ENCODE measurements at regions not wholly inside any gene's neighbourhood (a gene's known extent, or its start where the extent isn't known, plus 50 kb on each side); places are given as distances from the start of the nearest gene placed in this dataset.

DNA sequence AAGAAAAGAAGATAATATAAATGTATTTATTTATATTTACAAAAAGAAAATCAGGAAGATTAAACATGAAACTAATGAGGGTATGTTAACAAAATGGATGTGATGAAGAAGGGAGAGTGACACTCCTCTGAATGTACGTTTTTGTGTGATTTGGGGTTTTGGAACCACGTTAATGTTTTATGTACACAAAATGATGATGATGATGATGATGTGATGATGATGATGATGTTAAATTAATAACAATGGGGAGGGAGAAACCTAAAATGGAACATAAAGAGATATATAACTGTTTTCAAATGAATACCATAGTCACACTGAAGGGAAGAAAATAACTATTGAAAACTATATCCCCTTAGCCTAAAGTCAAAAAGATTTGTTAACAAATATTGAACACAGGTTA is 143.1 kb downstream of the RCN1 start:
- H3K9me3 ChIP-seq = no peaks in the 10 kb centered on the region
- H3K27me3 ChIP-seq = no peaks in the 10 kb centered on the region
- TF ChIP-seq, protein P1, sequence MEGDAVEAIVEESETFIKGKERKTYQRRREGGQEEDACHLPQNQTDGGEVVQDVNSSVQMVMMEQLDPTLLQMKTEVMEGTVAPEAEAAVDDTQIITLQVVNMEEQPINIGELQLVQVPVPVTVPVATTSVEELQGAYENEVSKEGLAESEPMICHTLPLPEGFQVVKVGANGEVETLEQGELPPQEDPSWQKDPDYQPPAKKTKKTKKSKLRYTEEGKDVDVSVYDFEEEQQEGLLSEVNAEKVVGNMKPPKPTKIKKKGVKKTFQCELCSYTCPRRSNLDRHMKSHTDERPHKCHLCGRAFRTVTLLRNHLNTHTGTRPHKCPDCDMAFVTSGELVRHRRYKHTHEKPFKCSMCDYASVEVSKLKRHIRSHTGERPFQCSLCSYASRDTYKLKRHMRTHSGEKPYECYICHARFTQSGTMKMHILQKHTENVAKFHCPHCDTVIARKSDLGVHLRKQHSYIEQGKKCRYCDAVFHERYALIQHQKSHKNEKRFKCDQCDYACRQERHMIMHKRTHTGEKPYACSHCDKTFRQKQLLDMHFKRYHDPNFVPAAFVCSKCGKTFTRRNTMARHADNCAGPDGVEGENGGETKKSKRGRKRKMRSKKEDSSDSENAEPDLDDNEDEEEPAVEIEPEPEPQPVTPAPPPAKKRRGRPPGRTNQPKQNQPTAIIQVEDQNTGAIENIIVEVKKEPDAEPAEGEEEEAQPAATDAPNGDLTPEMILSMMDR (IDR thresholded peaks at IDR 0.05; ENCODE audit: low read depth, low read length) = no peak
- no peaks in the 10 kb centered on the region for H3K4me1 ChIP-seq
- no peak for DNase-seq
- no peaks in the 10 kb centered on the region for H3K36me3 ChIP-seq
- H3K4me3 ChIP-seq (ENCODE audit: low read depth, low read length) = no peak overlapping the region

DNA sequence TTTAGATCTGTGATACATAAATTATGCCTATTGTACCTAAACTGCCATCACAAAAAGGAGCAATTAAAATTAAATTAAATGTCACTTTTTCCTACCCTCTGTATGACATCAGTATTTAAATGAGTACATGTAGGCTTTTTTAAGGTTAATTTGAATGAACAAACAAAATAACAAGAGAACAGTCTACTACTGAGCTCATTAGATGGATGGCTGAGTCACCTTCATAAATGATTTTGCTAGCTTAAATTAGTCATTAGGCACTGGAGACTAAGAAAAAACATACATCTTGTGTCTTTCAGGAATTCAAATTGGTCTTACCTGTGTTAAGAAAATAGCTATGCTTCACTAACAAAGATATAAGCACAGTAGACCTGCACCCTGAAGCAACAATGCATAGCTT is 153.6 kb downstream of the RCN1 start:
- no peaks in the 10 kb centered on the region for H3K4me1 ChIP-seq
- TF ChIP-seq, protein P1 (IDR thresholded peaks at IDR 0.05; ENCODE audit: low read depth, low read length) = no peak
- no peak overlapping the region for H3K4me3 ChIP-seq (ENCODE audit: low read depth, low read length)
- H3K27me3 ChIP-seq = no peaks in the 10 kb centered on the region
- H3K36me3 ChIP-seq = no peaks in the 10 kb centered on the region
- H3K9me3 ChIP-seq = no peaks in the 10 kb centered on the region
- DNase-seq = no peak

DNA sequence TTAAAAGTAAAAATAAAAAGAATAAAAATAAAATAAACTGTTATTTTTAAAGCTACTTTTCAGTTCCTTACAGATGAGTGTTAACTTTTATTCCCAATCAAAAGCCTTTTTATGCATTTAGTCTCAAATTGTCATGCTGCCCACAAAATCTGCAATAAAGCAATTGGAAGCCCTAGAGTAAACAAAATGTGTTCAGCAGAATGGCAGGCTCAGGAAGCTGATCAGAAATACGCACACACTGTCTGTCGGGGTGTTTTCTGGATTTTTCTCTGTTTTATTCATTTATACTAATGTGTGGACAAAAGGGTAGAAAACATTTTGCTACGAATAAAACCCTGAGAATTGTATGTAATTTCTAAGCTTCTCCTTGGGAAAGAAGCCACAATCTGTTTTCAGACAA is 162.8 kb downstream of the RCN1 start:
- no peak for DNase-seq
- TF ChIP-seq, protein P1 (IDR thresholded peaks at IDR 0.05; ENCODE audit: low read depth, low read length) = no peak
- H3K36me3 ChIP-seq = no peaks in the 10 kb centered on the region
- H3K9me3 ChIP-seq = no peaks in the 10 kb centered on the region
- no peak overlapping the region for H3K4me3 ChIP-seq (ENCODE audit: low read depth, low read length)
- H3K27me3 ChIP-seq = no peaks in the 10 kb centered on the region
- peaks cover 6% of the 10 kb centered on the region; the same call in 1 of the 2 replicates for H3K4me1 ChIP-seq

DNA sequence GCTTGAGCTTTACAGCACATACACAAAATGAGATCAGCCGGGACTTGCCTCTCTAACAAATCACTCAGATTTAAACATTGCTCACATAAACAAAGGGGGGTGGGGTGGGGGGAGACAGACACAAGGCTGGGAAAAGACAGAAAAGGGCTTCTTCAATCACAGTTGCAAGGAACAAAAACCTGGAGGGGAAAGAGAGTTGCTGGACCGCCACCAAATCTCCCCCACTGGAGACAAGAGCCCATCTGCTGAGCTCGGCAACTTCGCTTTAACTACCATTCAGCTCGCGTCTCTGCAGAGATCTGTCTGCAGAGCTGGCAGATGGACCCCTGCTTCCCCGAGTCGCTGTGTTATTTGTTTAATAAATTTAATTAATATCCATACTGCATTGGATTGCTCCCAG is 165.0 kb downstream of the RCN1 start:
- Histone ChIP-seq H3K36me3 (no peaks in the 10 kb centered on the region), H3K4me1 (peaks cover 6% of the 10 kb centered on the region; the same call in 1 of the 2 replicates), H3K4me3 (ENCODE audit: low read depth, low read length) (peak overlapping the region; percentile 40), H3K27me3 (no peaks in the 10 kb centered on the region), H3K9me3 (no peaks in the 10 kb centered on the region)
- TF ChIP-seq, protein P1 (IDR thresholded peaks at IDR 0.05; ENCODE audit: low read depth, low read length) = no peak
- DNase-seq = peak; percentile 69

DNA sequence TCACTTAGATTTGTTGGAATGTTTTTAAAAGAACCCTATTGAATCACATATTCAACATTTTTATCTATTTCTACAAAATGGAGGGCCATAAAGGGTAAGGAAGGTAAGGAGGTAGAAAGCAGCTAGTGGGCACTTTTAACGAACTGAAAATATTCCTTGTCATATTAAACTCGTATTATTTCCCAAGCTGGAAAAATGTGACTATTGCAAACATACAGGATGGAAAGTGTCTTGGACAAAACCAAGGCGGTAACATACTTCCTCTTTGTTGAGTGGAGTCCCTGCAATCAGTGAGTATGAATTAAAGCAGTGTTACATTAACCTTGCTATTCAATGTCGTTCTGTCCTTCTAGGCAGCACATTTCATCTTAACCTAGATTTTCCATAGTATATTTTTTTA is 165.6 kb downstream of the RCN1 start:
- DNase-seq = no peak
- H3K4me1 ChIP-seq = peaks cover 6% of the 10 kb centered on the region; the same call in 1 of the 2 replicates
- TF ChIP-seq, protein P1 (IDR thresholded peaks at IDR 0.05; ENCODE audit: low read depth, low read length) = no peak
- no peaks in the 10 kb centered on the region for H3K36me3 ChIP-seq
- peak overlapping the region; percentile 40 for H3K4me3 ChIP-seq (ENCODE audit: low read depth, low read length)
- H3K9me3 ChIP-seq = no peaks in the 10 kb centered on the region
- H3K27me3 ChIP-seq = no peaks in the 10 kb centered on the region

DNA sequence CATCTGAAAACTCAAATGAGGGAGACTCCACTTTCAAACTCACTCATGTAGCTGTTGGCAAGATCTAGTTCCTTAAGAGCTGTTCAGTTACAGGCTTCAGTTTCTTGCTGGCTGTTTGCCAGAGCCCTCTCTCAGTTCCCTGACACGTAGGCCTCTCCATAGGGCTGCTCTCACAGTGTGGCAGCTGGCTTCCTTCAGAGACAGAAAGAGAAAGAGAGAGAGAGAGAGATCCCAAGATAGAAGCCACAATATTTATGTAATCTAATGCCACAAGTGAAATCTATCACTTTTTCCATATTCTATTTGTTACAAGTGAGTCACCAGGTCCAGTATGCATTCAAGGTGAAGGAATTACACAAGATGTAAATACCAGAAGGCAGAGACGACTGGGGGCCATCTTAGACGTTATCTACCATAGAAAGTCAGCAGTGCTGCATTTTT is 168.8 kb downstream of the RCN1 start:
- Histone ChIP-seq H3K36me3 (no peaks in the 10 kb centered on the region), H3K9me3 (no peaks in the 10 kb centered on the region), H3K4me3 (ENCODE audit: low read depth, low read length) (no peak overlapping the region), H3K4me1 (peaks cover 6% of the 10 kb centered on the region; the same call in 1 of the 2 replicates), H3K27me3 (no peaks in the 10 kb centered on the region)
- TF ChIP-seq, protein P1 (IDR thresholded peaks at IDR 0.05; ENCODE audit: low read depth, low read length) = no peak
- DNase-seq = no peak

Measured in BE2C (cell line).